Endothelial cell (in vitro differentiated cells): ENCODE measurements at regions not wholly inside any gene's neighbourhood (a gene's known extent, or its start where the extent isn't known, plus 50 kb on each side); places are given as distances from the start of the nearest gene placed in this dataset.

ENCODE experiments used
- DNase-seq: peaks from one replicate; pipeline ENCODE4 v3.0.0; 2021; ENCODE audit warnings: low spot score
- H3K27ac Mint-ChIP-seq: one replicate; pipeline ENCODE4 v1.8.0; 2021; ENCODE audit warnings: mixed read lengths, inconsistent platforms; ENCODE audit not compliant: unreplicated experiment
- H3K27me3 Mint-ChIP-seq: one replicate; pipeline ENCODE4 v1.8.0; 2021; ENCODE audit warnings: mild to moderate bottlenecking, moderate library complexity, mixed read lengths, inconsistent platforms; ENCODE audit not compliant: unreplicated experiment
- H3K36me3 Mint-ChIP-seq: one replicate; pipeline ENCODE4 v1.8.0; 2021; ENCODE audit warnings: mild to moderate bottlenecking, low read depth, mixed read lengths, inconsistent platforms; ENCODE audit not compliant: unreplicated experiment
- H3K4me1 Mint-ChIP-seq: one replicate; pipeline ENCODE4 v1.8.0; 2021; ENCODE audit warnings: mild to moderate bottlenecking, mixed read lengths, inconsistent platforms; ENCODE audit not compliant: unreplicated experiment
- H3K4me3 Mint-ChIP-seq: one replicate; pipeline ENCODE4 v1.8.0; 2021; ENCODE audit warnings: mild to moderate bottlenecking, mixed read lengths, inconsistent platforms; ENCODE audit not compliant: unreplicated experiment
- H3K9me3 Mint-ChIP-seq: one replicate; pipeline ENCODE4 v1.8.0; 2021; ENCODE audit warnings: mixed read lengths, inconsistent platforms; ENCODE audit not compliant: unreplicated experiment
- TF ChIP-seq, protein P1 (sequence below): fragments of 200-600 bp; sonication (generic); IDR thresholded peaks from one replicate; pipeline ENCODE4 v1.5.0; 2021; ENCODE audit warnings: antibody characterized with exemption; ENCODE audit not compliant: unreplicated experiment

DNA sequence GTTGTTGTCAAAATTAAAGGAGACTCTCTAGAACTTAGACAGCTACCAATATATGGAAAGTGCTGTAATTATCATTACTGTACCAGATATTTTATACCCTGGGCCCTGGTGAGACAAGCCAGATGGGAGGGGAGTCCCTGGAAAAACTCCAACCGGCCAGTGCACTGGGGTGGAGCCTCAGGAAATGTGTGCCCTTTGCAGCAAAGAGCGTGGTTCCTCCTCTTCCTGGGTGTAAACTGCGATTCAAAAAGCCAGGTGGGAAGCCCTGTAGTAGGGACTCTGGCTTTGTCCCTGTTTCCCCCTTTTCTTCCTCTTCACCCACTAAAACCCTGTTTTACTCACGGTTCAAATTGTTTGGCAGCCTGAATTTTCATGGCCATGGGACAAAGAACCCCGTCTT, 812.3 kb downstream of the PLA2G4A start:
- Mint-ChIP-seq H3K36me3 (no peaks in the 10 kb centered on the region), H3K27me3 (no peaks in the 10 kb centered on the region), H3K4me3 (no peak overlapping the region), H3K4me1 (no peaks in the 10 kb centered on the region), H3K27ac (no peak overlapping the region), H3K9me3 (peaks cover 8% of the 10 kb centered on the region)
- TF ChIP-seq, protein P1, sequence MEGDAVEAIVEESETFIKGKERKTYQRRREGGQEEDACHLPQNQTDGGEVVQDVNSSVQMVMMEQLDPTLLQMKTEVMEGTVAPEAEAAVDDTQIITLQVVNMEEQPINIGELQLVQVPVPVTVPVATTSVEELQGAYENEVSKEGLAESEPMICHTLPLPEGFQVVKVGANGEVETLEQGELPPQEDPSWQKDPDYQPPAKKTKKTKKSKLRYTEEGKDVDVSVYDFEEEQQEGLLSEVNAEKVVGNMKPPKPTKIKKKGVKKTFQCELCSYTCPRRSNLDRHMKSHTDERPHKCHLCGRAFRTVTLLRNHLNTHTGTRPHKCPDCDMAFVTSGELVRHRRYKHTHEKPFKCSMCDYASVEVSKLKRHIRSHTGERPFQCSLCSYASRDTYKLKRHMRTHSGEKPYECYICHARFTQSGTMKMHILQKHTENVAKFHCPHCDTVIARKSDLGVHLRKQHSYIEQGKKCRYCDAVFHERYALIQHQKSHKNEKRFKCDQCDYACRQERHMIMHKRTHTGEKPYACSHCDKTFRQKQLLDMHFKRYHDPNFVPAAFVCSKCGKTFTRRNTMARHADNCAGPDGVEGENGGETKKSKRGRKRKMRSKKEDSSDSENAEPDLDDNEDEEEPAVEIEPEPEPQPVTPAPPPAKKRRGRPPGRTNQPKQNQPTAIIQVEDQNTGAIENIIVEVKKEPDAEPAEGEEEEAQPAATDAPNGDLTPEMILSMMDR = no peak
- no peak for DNase-seq

DNA sequence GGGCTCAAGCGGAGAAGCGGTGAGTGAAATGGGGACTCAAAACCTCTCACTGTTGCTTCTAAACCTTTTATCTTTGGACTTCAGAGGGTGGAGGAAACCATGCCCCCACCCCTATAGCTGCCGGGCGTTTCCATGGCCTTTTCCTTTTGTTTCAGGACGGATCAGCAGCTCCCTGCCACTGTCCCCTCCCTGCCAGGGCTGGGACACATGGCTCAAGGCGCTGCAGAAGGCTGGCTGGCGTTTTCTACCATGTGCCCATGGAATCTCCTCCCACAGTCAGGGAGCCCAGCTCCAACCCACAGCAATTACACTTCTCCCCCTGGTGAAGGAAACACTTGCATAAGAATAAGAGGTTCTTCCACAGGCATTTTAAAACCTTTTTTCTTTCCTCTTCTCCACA, 812.7 kb downstream of the PLA2G4A start:
- TF ChIP-seq, protein P1 = no peak
- no peak overlapping the region for H3K4me3 Mint-ChIP-seq
- H3K27me3 Mint-ChIP-seq = no peaks in the 10 kb centered on the region
- no peaks in the 10 kb centered on the region for H3K4me1 Mint-ChIP-seq
- DNase-seq = no peak
- no peaks in the 10 kb centered on the region for H3K36me3 Mint-ChIP-seq
- no peak overlapping the region for H3K27ac Mint-ChIP-seq
- H3K9me3 Mint-ChIP-seq = peaks cover 8% of the 10 kb centered on the region

DNA sequence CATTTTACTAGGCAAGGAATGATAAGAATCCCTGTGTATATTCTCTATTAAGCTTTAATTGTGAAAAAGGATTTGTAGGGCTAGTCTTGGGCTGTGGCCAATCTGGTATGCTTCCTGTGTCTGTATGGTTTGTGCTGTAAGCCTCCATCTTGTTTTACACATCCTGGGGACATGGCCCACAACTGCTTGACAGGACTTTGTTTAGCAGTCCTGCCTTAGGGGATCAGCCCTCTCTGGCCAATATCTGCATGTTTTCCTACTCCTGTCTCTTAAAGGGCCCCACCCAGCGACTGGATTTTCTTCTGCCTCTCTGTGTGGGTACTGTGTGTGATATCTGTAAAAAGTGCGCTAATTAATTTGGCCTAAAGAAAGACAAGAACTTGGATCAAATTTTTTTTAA, 813.2 kb downstream of the PLA2G4A start:
- DNase-seq = no peak
- H3K4me3 Mint-ChIP-seq = no peak overlapping the region
- H3K4me1 Mint-ChIP-seq = no peaks in the 10 kb centered on the region
- TF ChIP-seq, protein P1 = no peak
- H3K36me3 Mint-ChIP-seq = no peaks in the 10 kb centered on the region
- H3K27me3 Mint-ChIP-seq = no peaks in the 10 kb centered on the region
- no peak overlapping the region for H3K27ac Mint-ChIP-seq
- peaks cover 8% of the 10 kb centered on the region for H3K9me3 Mint-ChIP-seq

DNA sequence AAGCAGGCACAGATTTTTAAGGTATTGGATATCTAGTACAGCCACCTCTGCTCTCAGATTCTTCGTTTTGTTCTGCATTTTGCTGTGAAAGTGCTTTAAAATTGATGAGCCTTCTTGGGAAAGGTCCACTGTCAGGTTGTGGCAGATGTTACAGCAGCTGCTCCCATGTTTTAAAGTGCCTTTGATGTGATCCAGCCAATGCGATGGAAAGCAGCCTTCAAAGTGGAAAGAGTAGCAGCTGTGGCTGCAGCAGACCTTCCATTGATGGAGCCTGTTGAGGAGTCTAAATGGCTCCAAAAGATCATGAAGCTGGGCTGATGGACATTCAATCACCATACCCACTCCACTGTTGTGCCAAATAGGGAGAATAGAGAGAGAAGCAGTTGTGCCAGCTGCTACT, 816.9 kb downstream of the PLA2G4A start:
- no peak overlapping the region for H3K27ac Mint-ChIP-seq
- no peaks in the 10 kb centered on the region for H3K36me3 Mint-ChIP-seq

DNA sequence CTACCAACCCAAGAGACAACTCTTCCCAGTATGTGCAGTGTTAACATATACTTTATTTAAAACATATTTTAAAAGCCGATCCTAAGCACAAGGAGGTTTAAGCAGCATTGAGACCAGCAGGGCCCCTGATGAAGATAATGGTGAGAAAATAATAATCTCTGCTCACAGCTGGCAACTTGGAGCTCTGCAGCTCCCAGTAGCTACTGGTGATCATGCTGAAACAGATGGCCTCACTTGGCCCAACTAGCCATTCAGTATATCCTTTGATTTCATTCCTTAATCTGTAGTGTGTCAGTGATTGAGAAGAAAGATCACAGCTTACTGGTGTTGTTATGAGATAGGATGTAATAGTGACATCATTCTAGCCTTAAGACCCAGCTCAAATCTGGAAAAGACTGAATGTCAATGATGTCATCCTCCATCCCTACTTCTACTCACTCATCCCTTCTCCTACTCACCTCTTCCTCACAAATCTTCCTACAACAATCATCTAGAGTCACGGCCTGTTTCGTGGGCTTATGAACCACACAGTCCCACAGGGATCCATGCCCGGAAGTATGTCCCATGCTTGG, 817.9 kb downstream of the PLA2G4A start:
- Mint-ChIP-seq H3K9me3 (no peaks in the 10 kb centered on the region), H3K27ac (no peak overlapping the region), H3K4me1 (no peaks in the 10 kb centered on the region), H3K27me3 (no peaks in the 10 kb centered on the region), H3K4me3 (no peak overlapping the region), H3K36me3 (no peaks in the 10 kb centered on the region)
- TF ChIP-seq, protein P1 = no peak
- no peak for DNase-seq

More for the DNA sequence above, 816.9 kb downstream of the PLA2G4A start:
- H3K27me3 Mint-ChIP-seq = no peaks in the 10 kb centered on the region
- TF ChIP-seq, protein P1 = no peak
- no peaks in the 10 kb centered on the region for H3K4me1 Mint-ChIP-seq
- DNase-seq = no peak
- no peaks in the 10 kb centered on the region for H3K9me3 Mint-ChIP-seq
- no peak overlapping the region for H3K4me3 Mint-ChIP-seq
